GM19099 (cell line): ENCODE measurements at regions not wholly inside any gene's neighbourhood (a gene's known extent, or its start where the extent isn't known, plus 50 kb on each side); places are given as distances from the start of the nearest gene placed in this dataset.

Experiments used
- POLR2A ChIP-seq: IDR thresholded peaks from 3 replicates; pipeline ENCODE4 v1.6.1; 2011; ENCODE audit warnings: low read depth; ENCODE audit not compliant: insufficient read length; ENCODE audit errors: extremely low read depth

- TF ChIP-seq POLR2A = no peak
Measured at GRCh38 chr3:177944228-177944661, 592.0 kb upstream of the KCNMB2 start.

- no peak for TF ChIP-seq POLR2A
Measured at GRCh38 chr3:177946048-177946447, 590.2 kb upstream of the KCNMB2 start.

- TF ChIP-seq POLR2A = no peak
Measured at GRCh38 chr3:177946497-177946896, 589.7 kb upstream of the KCNMB2 start.

GRCh38 chr3:177946936-177947335 is 589.3 kb upstream of the KCNMB2 start:
- no peak for TF ChIP-seq POLR2A

- no peak for TF ChIP-seq POLR2A
Measured at GRCh38 chr3:177947901-177948300, 588.3 kb upstream of the KCNMB2 start.

GRCh38 chr3:177948716-177949425 is 587.4 kb upstream of the KCNMB2 start:
- no peak for TF ChIP-seq POLR2A

- no peak for TF ChIP-seq POLR2A
Measured at GRCh38 chr3:177959188-177959587, 577.0 kb upstream of the KCNMB2 start.

- no peak for TF ChIP-seq POLR2A
Measured at GRCh38 chr3:177960014-177960413, 576.2 kb upstream of the KCNMB2 start.

- TF ChIP-seq POLR2A = no peak
Measured at GRCh38 chr3:177960722-177961121, 575.5 kb upstream of the KCNMB2 start.

- no peak for TF ChIP-seq POLR2A
Measured at GRCh38 chr3:177961784-177962183, 574.5 kb upstream of the KCNMB2 start.

GRCh38 chr3:177966493-177966892 is 569.7 kb upstream of the KCNMB2 start:
- no peak for TF ChIP-seq POLR2A

- no peak for TF ChIP-seq POLR2A
Measured at GRCh38 chr3:177968891-177969290, 567.3 kb upstream of the KCNMB2 start.

- no peak for TF ChIP-seq POLR2A
Measured at GRCh38 chr3:177973241-177973840, 562.9 kb upstream of the KCNMB2 start.

- TF ChIP-seq POLR2A = no peak
Measured at GRCh38 chr3:177976241-177976640, 560.0 kb upstream of the KCNMB2 start.

GRCh38 chr3:177976866-177977265 is 559.4 kb upstream of the KCNMB2 start:
- no peak for TF ChIP-seq POLR2A

GRCh38 chr3:177977381-177978158 is 558.7 kb upstream of the KCNMB2 start:
- TF ChIP-seq POLR2A = no peak

- TF ChIP-seq POLR2A = no peak
Measured at GRCh38 chr3:177978946-177979345, 557.3 kb upstream of the KCNMB2 start.

- no peak for TF ChIP-seq POLR2A
Measured at GRCh38 chr3:177979703-177980102, 556.5 kb upstream of the KCNMB2 start.
